ENCODE measurements at regions not wholly inside any gene's neighbourhood (a gene's known extent, or its start where the extent isn't known, plus 50 kb on each side); places are given as distances from the start of the nearest gene placed in this dataset.

GRCh38 chr10:132470410-132471124, 67.0 kb upstream of the INPP5A start (continued):
- no peak for TF ChIP-seq ZNF77 (CRISPR knock-in tag; IDR thresholded peaks at IDR 0.05)

GRCh38 chr10:132471125-132471451, 66.5 kb upstream of the INPP5A start:
- H3K27me3 ChIP-seq (ENCODE audit: control insufficient read depth in 2 of 2, insufficient read depth in 2 of 2, low read length in 2 of 2): peaks cover 0 to 17% of the 10 kb centered on the region in 2 experiments; a peak in 2 of 5 replicates
- WGBS (ENCODE audit: insufficient coverage, low coverage, missing lambda C conversion rate): 6% methylated on average over 3 of the region's 4 CpGs
- TF ChIP-seq ZBTB43 (CRISPR knock-in tag; IDR thresholded peaks at IDR 0.05): no peak
- no peak for TF ChIP-seq PYGO2 (tag; IDR thresholded peaks at IDR 0.05)
- no peak for TF ChIP-seq ZNF239 (CRISPR knock-in tag; IDR thresholded peaks at IDR 0.05)
- no peak for TF ChIP-seq RBFOX2 (IDR thresholded peaks at IDR 0.05; ENCODE audit: low read depth, low read length)
- no peak for TF ChIP-seq MXD1 (CRISPR knock-in tag; IDR thresholded peaks at IDR 0.05; ENCODE audit: borderline replicate concordance, poor library complexity, severe bottlenecking)
- TF ChIP-seq HIVEP1 (CRISPR knock-in tag; IDR thresholded peaks at IDR 0.05): no peak
- TF ChIP-seq CCAR2 (IDR thresholded peaks at IDR 0.05; ENCODE audit: low read depth, low read length): no peak
- no peak for TF ChIP-seq MEF2D (tag; conservative IDR thresholded peaks at IDR 0.05; ENCODE audit: low read depth)
- no peak for TF ChIP-seq KDM5B (IDR thresholded peaks at IDR 0.05; ENCODE audit: insufficient replicate concordance, low read depth, low read length)
- TF ChIP-seq HMG20A (CRISPR knock-in tag; conservative IDR thresholded peaks at IDR 0.05): no peak
- no peak for TF ChIP-seq ZSCAN29 (IDR thresholded peaks at IDR 0.05)
- no peak for TF ChIP-seq ELK3 (CRISPR knock-in tag; IDR thresholded peaks at IDR 0.05)
- no peak for TF ChIP-seq RUNX1 (IDR thresholded peaks at IDR 0.05; ENCODE audit: low read depth)
- TF ChIP-seq GMEB1 (CRISPR knock-in tag; IDR thresholded peaks at IDR 0.05): no peak
- TF ChIP-seq RCOR1 (IDR thresholded peaks at IDR 0.05; ENCODE audit: borderline replicate concordance in 1 of 2, low read depth in 2 of 2, low read length in 2 of 2): no peak
- TF ChIP-seq GTF2F1 (IDR thresholded peaks at IDR 0.05; ENCODE audit: low read depth, low read length): no peak
- no peak for TF ChIP-seq THRAP3 (IDR thresholded peaks at IDR 0.05; ENCODE audit: borderline replicate concordance)

More at GRCh38 chr10:132471125-132471451, 66.5 kb upstream of the INPP5A start:
- no peak overlapping the region for H3K9ac ChIP-seq (ENCODE audit: insufficient read depth in 1 of 2, low read depth in 2 of 2, low read length in 2 of 2)
- H3K79me2 ChIP-seq (ENCODE audit: control insufficient read depth, insufficient read depth, low read length): no peaks in the 10 kb centered on the region
- no peaks in the 10 kb centered on the region for H4K20me1 ChIP-seq (replicated peaks; ENCODE audit: control insufficient read depth, insufficient read depth, low read length)
- ChIA-PET POLR2A (interaction anchor here (0.8 kb wide), 1 partner anchor 9 kb away, joined by 3 read pairs; no protein-coding TSS in a partner anchor), CTCF (ENCODE audit: low intra/inter-chr PET ratio) (no interaction called here)
- H3K36me3 ChIP-seq (ENCODE audit: control insufficient read depth, insufficient read depth, low read length): no peaks in the 10 kb centered on the region
- no peak overlapping the region for H3K4me2 ChIP-seq (ENCODE audit: insufficient read depth, low read length)
- ATAC-seq (no peak), DNase-seq (ENCODE audit: extremely low read depth in 1 of 4, low spot score in 3 of 4) (no peak), FAIRE-seq (no peak)
- H3K27ac ChIP-seq (ENCODE audit: extremely low read depth, low read depth, low read length): no peak overlapping the region
- H2AFZ ChIP-seq (ENCODE audit: low read depth, low read length): no peak overlapping the region
- no TSS peak for BruUV-seq (replicated peaks)
- intact Hi-C loops (cut with micrococcal nuclease): no loop called here
- no peaks in the 10 kb centered on the region for H3K9me3 ChIP-seq (replicated peaks; ENCODE audit: control insufficient read depth, insufficient read depth, low read depth, low read length)
- in situ Hi-C loops (cut with MboI): loop anchor here (5.0 kb wide), 1 partner anchor 106 kb away; no protein-coding TSS in a partner anchor
- no peaks in the 10 kb centered on the region for H3K9me1 ChIP-seq (ENCODE audit: control insufficient read depth, insufficient read depth, low read length)
- no peak overlapping the region for H3K4me3 ChIP-seq
- peaks cover 0 to 11% of the 10 kb centered on the region in 2 experiments; a peak in 2 of 5 replicates for H3K4me1 ChIP-seq (replicated peaks in 1 of 2; ENCODE audit: control insufficient read depth in 2 of 2, insufficient read depth in 2 of 2, low read length in 2 of 2)
